ENCODE measurements at regions not wholly inside any gene's neighbourhood (a gene's known extent, or its start where the extent isn't known, plus 50 kb on each side); places are given as distances from the start of the nearest gene placed in this dataset.

GRCh38 chr5:74099538-74100267, 473.7 kb downstream of the ARHGEF28 start:
- Histone ChIP-seq H3K4me3 (ENCODE audit: low read depth in 1 of 2, low read length in 2 of 2) (no peak overlapping the region), H4K20me1 (ENCODE audit: insufficient read depth, low read length) (no peaks in the 10 kb centered on the region), H3K9ac (ENCODE audit: low read depth, low read length) (no peak overlapping the region), H3K27ac (ENCODE audit: low read length) (no peak overlapping the region), H3K36me3 (ENCODE audit: insufficient read depth, low read length) (no peaks in the 10 kb centered on the region), H3K4me1 (ENCODE audit: insufficient read depth, low read length) (no peaks in the 10 kb centered on the region), H3K79me2 (ENCODE audit: insufficient read depth, low read length) (no peaks in the 10 kb centered on the region), H2AFZ (ENCODE audit: low read depth, low read length) (no peak overlapping the region), H3K4me2 (ENCODE audit: insufficient read depth, low read length) (no peak overlapping the region), H3K27me3 (ENCODE audit: insufficient read depth, low read length, poor library complexity) (no peaks in the 10 kb centered on the region), H3K9me3 (ENCODE audit: insufficient read depth, low read length, severe bottlenecking) (peaks cover 4% of the 10 kb centered on the region)
- no peak for TF ChIP-seq CTCF (IDR thresholded peaks at IDR 0.05; ENCODE audit: borderline replicate concordance, extremely low read depth, low read length, poor library complexity, severe bottlenecking)
- no peak for TF ChIP-seq EZH2 (IDR thresholded peaks at IDR 0.05; ENCODE audit: borderline replicate concordance, low read depth, low read length, severe bottlenecking)
- DNase-seq, result no peak
- ATAC-seq (ENCODE audit: insufficient read depth, low read depth), result no peak

- H4K20me1 ChIP-seq (ENCODE audit: insufficient read depth, low read length), result no peaks in the 10 kb centered on the region
- no peaks in the 10 kb centered on the region for H3K36me3 ChIP-seq (ENCODE audit: insufficient read depth, low read length)
- ATAC-seq (ENCODE audit: insufficient read depth, low read depth), result no peak
- no peak overlapping the region for H3K27ac ChIP-seq (ENCODE audit: low read length)
- peaks cover 4% of the 10 kb centered on the region for H3K9me3 ChIP-seq (ENCODE audit: insufficient read depth, low read length, severe bottlenecking)
- H3K4me2 ChIP-seq (ENCODE audit: insufficient read depth, low read length), result no peak overlapping the region
- no peaks in the 10 kb centered on the region for H3K4me1 ChIP-seq (ENCODE audit: insufficient read depth, low read length)
- H3K79me2 ChIP-seq (ENCODE audit: insufficient read depth, low read length), result no peaks in the 10 kb centered on the region
- H3K27me3 ChIP-seq (ENCODE audit: insufficient read depth, low read length, poor library complexity), result no peaks in the 10 kb centered on the region
- DNase-seq, result no peak
- no peak overlapping the region for H3K9ac ChIP-seq (ENCODE audit: low read depth, low read length)
- no peak overlapping the region for H3K4me3 ChIP-seq (ENCODE audit: low read depth in 1 of 2, low read length in 2 of 2)
- no peak overlapping the region for H2AFZ ChIP-seq (ENCODE audit: low read depth, low read length)
- TF ChIP-seq CTCF (IDR thresholded peaks at IDR 0.05; ENCODE audit: borderline replicate concordance, extremely low read depth, low read length, poor library complexity, severe bottlenecking), result no peak
- no peak for TF ChIP-seq EZH2 (IDR thresholded peaks at IDR 0.05; ENCODE audit: borderline replicate concordance, low read depth, low read length, severe bottlenecking)
Measured at GRCh38 chr5:74098941-74099340, 472.9 kb downstream of the ARHGEF28 start.

GRCh38 chr5:74098456-74098855, 472.5 kb downstream of the ARHGEF28 start:
- Histone ChIP-seq H3K4me1 (ENCODE audit: insufficient read depth, low read length) (no peaks in the 10 kb centered on the region), H4K20me1 (ENCODE audit: insufficient read depth, low read length) (no peaks in the 10 kb centered on the region), H3K4me3 (ENCODE audit: low read depth in 1 of 2, low read length in 2 of 2) (no peak overlapping the region), H2AFZ (ENCODE audit: low read depth, low read length) (no peak overlapping the region), H3K9ac (ENCODE audit: low read depth, low read length) (no peak overlapping the region), H3K27me3 (ENCODE audit: insufficient read depth, low read length, poor library complexity) (no peaks in the 10 kb centered on the region), H3K36me3 (ENCODE audit: insufficient read depth, low read length) (no peaks in the 10 kb centered on the region), H3K79me2 (ENCODE audit: insufficient read depth, low read length) (no peaks in the 10 kb centered on the region), H3K4me2 (ENCODE audit: insufficient read depth, low read length) (no peak overlapping the region), H3K9me3 (ENCODE audit: insufficient read depth, low read length, severe bottlenecking) (peaks cover 4% of the 10 kb centered on the region), H3K27ac (ENCODE audit: low read length) (no peak overlapping the region)
- no peak for TF ChIP-seq EZH2 (IDR thresholded peaks at IDR 0.05; ENCODE audit: borderline replicate concordance, low read depth, low read length, severe bottlenecking)
- no peak for TF ChIP-seq CTCF (IDR thresholded peaks at IDR 0.05; ENCODE audit: borderline replicate concordance, extremely low read depth, low read length, poor library complexity, severe bottlenecking)
- no peak for ATAC-seq (ENCODE audit: insufficient read depth, low read depth)
- no peak for DNase-seq
